ENCODE measurements at regions not wholly inside any gene's neighbourhood (a gene's known extent, or its start where the extent isn't known, plus 50 kb on each side); places are given as distances from the start of the nearest gene placed in this dataset.

- TF ChIP-seq EZH2 (IDR thresholded peaks at IDR 0.05; ENCODE audit: borderline replicate concordance, low read length), result no peak
- TF ChIP-seq, protein P1, sequence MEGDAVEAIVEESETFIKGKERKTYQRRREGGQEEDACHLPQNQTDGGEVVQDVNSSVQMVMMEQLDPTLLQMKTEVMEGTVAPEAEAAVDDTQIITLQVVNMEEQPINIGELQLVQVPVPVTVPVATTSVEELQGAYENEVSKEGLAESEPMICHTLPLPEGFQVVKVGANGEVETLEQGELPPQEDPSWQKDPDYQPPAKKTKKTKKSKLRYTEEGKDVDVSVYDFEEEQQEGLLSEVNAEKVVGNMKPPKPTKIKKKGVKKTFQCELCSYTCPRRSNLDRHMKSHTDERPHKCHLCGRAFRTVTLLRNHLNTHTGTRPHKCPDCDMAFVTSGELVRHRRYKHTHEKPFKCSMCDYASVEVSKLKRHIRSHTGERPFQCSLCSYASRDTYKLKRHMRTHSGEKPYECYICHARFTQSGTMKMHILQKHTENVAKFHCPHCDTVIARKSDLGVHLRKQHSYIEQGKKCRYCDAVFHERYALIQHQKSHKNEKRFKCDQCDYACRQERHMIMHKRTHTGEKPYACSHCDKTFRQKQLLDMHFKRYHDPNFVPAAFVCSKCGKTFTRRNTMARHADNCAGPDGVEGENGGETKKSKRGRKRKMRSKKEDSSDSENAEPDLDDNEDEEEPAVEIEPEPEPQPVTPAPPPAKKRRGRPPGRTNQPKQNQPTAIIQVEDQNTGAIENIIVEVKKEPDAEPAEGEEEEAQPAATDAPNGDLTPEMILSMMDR (conservative IDR thresholded peaks at IDR 0.05 in 1 of 2, IDR thresholded peaks at IDR 0.05 in 1 of 2; ENCODE audit: extremely low read depth in 1 of 2, insufficient read depth in 1 of 2, low read depth in 1 of 2, low read length in 2 of 2), result no peak
These were observed 95.3 kb upstream of the BHLHE23 start for GRCh38 chr20:63101781-63102720.
